RWPE2 (cell line): ENCODE measurements at regions not wholly inside any gene's neighbourhood (a gene's known extent, or its start where the extent isn't known, plus 50 kb on each side); places are given as distances from the start of the nearest gene placed in this dataset.

Experiments
- ATAC-seq: fragments of 200-7000 bp; cut with Tn5 transposase; 3 replicates; pipeline ENCODE4 v1.9.1; 2021; ENCODE audit warnings: low read depth
- DNase-seq: peaks from one replicate; pipeline ENCODE4 v3.0.0-alpha.2; 2020; ENCODE audit warnings: low spot score
- H3K27ac ChIP-seq: fragments of 450-650 bp; 2 replicates; pipeline ENCODE4 v1.5.1; 2017; ENCODE audit warnings: mild to moderate bottlenecking; ENCODE audit not compliant: poor library complexity, severe bottlenecking
- H3K27me3 ChIP-seq: fragments of 250-450 bp; sonication (Bioruptor Pico); 2 replicates; pipeline ENCODE4 v1.5.1; 2021; ENCODE audit warnings: mild to moderate bottlenecking, moderate library complexity; ENCODE audit not compliant: insufficient read depth, poor library complexity, severe bottlenecking
- H3K36me3 ChIP-seq: fragments of 250-450 bp; sonication (Bioruptor Pico); 2 replicates; pipeline ENCODE4 v1.5.1; 2020; ENCODE audit warnings: low read depth, mild to moderate bottlenecking, moderate library complexity
- H3K4me1 ChIP-seq: fragments of 250-450 bp; sonication (Bioruptor Pico); 2 replicates; pipeline ENCODE4 v1.5.1; 2021; ENCODE audit warnings: mild to moderate bottlenecking, moderate library complexity; ENCODE audit not compliant: insufficient read depth, poor library complexity, severe bottlenecking
- H3K4me3 ChIP-seq: fragments of 250-450 bp; sonication (Bioruptor Pico); 2 replicates; pipeline ENCODE4 v1.5.1; 2021; ENCODE audit warnings: mild to moderate bottlenecking, moderate library complexity; ENCODE audit not compliant: severe bottlenecking
- H3K9me3 ChIP-seq: fragments of 250-450 bp; sonication (Bioruptor Pico); 2 replicates; pipeline ENCODE4 v1.5.1; 2021; ENCODE audit warnings: mild to moderate bottlenecking, moderate library complexity; ENCODE audit not compliant: severe bottlenecking
- CTCF ChIP-seq: fragments of 450-650 bp; IDR thresholded peaks from one replicate; pipeline ENCODE4 v1.5.1; 2017; ENCODE audit warnings: mild to moderate bottlenecking, moderate library complexity; ENCODE audit not compliant: poor library complexity, severe bottlenecking

DNA sequence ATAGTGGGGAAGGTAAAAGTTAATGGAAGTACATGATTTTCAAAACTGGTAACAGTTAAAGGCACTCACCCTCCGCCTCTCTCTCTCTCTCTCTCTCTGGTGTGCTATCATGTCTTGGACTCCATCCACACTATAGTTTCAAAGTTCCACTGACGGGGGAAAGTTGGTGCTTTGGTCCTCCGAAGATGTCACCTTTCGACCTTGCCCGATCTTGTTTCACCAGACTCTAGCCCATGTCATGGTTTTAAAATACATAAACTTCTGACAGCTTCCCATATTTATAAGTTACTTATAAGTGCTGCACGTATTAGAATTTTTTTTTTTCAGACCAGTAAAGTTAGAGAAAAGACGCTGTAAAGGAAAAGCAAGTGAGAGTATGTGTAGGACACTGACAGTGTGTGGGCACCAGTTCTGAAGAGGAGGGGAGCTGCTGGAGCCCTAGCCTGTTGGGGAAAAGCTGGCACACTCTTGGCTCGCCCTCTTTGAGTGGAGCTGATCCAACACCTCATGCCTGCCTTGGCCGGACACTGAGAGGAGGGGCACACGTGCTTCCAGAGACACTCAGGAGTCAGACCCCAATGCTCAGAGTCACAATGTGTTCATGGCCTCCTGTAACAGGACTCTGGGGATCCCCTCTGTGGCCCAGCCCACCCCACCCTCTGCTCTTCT, 200.5 kb upstream of the TPM1 start:
- TF ChIP-seq CTCF: no peak
- DNase-seq: no peak
- Histone ChIP-seq H3K4me3 (no peak overlapping the region), H3K9me3 (no peaks in the 10 kb centered on the region), H3K36me3 (no peaks in the 10 kb centered on the region), H3K4me1 (no peaks in the 10 kb centered on the region), H3K27me3 (no peaks in the 10 kb centered on the region), H3K27ac (no peak overlapping the region)
- no peak for ATAC-seq

DNA sequence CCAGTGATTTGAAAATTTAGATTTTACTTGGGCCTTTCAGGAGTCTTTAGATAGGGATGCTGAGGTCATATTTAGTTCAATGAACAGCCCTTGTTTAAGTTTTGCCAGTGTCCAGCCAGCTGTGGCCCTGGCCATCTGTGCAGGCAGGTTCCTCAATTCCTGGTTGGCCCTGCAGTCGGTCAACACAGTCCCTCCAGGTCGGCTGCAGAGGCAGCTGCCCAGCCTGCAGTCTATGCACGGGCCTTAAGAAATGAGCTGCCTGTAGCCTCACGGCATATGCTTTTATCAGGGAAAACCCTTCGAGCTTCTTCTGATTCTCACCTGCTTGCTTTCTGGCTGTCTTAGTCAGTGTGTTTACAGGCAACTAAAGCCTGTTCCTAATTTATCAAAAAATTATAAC, 199.2 kb upstream of the TPM1 start:
- no peak for TF ChIP-seq CTCF
- no peak overlapping the region for H3K4me3 ChIP-seq
- H3K9me3 ChIP-seq: no peaks in the 10 kb centered on the region
- ATAC-seq (no peak), DNase-seq (no peak)
- no peak overlapping the region for H3K27ac ChIP-seq
- H3K36me3 ChIP-seq: no peaks in the 10 kb centered on the region
- H3K27me3 ChIP-seq: no peaks in the 10 kb centered on the region
- no peaks in the 10 kb centered on the region for H3K4me1 ChIP-seq

GRCh38 chr15:62844564-62845240, 197.8 kb upstream of the TPM1 start:
- H3K4me3 ChIP-seq: no peak overlapping the region
- no peaks in the 10 kb centered on the region for H3K27me3 ChIP-seq
- DNase-seq: no peak
- no peak for ATAC-seq
- no peaks in the 10 kb centered on the region for H3K36me3 ChIP-seq
- no peak for TF ChIP-seq CTCF
- no peaks in the 10 kb centered on the region for H3K9me3 ChIP-seq
- H3K4me1 ChIP-seq: no peaks in the 10 kb centered on the region
- H3K27ac ChIP-seq: no peak overlapping the region

- no peaks in the 10 kb centered on the region for H3K9me3 ChIP-seq
- ATAC-seq: peak; percentile 65
- H3K4me3 ChIP-seq: no peak overlapping the region
- no peaks in the 10 kb centered on the region for H3K27me3 ChIP-seq
- H3K4me1 ChIP-seq: peaks cover 2% of the 10 kb centered on the region
- no peaks in the 10 kb centered on the region for H3K36me3 ChIP-seq
- no peak for DNase-seq
- TF ChIP-seq CTCF: no peak
- H3K27ac ChIP-seq: no peak overlapping the region
Observed at GRCh38 chr15:62845241-62846126, 197.1 kb upstream of the TPM1 start.
